ENCODE measurements at regions not wholly inside any gene's neighbourhood (a gene's known extent, or its start where the extent isn't known, plus 50 kb on each side); places are given as distances from the start of the nearest gene placed in this dataset.

DNA sequence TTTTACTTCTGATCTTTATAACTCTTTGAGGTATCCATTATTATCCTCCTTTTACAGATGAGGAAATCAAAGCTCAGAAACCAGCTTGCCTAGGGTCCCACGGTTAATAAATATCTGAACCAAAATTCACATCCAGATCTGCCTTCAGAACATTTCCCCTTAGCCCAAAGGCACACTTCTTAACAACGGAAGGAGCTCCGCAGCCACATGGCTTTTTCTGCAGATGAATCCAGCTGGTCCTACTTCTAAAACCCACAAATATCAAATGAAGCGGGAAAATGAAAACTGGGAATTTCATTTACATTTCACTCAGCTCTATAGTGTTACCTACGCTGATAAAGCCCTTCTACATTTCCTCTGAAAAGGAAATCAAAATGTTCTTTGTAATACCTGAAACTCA lies 357.0 kb upstream of the ID2 start:
- TF ChIP-seq SUZ12 (IDR thresholded peaks at IDR 0.05; ENCODE audit: extremely low read depth, insufficient read depth, insufficient read length): no peak
- TF ChIP-seq ZNF274 (IDR thresholded peaks at IDR 0.05; ENCODE audit: low read depth, low read length): no peak
- no peak for TF ChIP-seq YY1 (IDR thresholded peaks at IDR 0.05; ENCODE audit: insufficient read depth, insufficient read length)

Measured in NT2/D1 (cell line).